ENCODE measurements at regions not wholly inside any gene's neighbourhood (a gene's known extent, or its start where the extent isn't known, plus 50 kb on each side); places are given as distances from the start of the nearest gene placed in this dataset.
A peak's percentile ranks its signal among the peaks of the same experiment; 100 is the strongest.

- DNase-seq, result no peak
Measured at GRCh38 chr18:72692086-72692485, 147.9 kb upstream of the CBLN2 start.

GRCh38 chr18:72687736-72688135 is 143.6 kb upstream of the CBLN2 start:
- DNase-seq, result no peak

GRCh38 chr18:72675394-72675793 is 131.3 kb upstream of the CBLN2 start:
- DNase-seq, result no peak

GRCh38 chr18:72674710-72675109 is 130.6 kb upstream of the CBLN2 start:
- DNase-seq, result no peak

- DNase-seq, result no peak
Measured at GRCh38 chr18:72673242-72673641, 129.1 kb upstream of the CBLN2 start.

- peak; percentile 1 to 3 for DNase-seq
Measured at GRCh38 chr18:72672364-72673184, 128.4 kb upstream of the CBLN2 start.

- DNase-seq, result no peak
Measured at GRCh38 chr18:72667932-72668331, 123.8 kb upstream of the CBLN2 start.

GRCh38 chr18:72652990-72653593 is 109.0 kb upstream of the CBLN2 start:
- DNase-seq, result peak; percentile 10 to 29

- no peak for DNase-seq
Measured at GRCh38 chr18:72651033-72651432, 106.9 kb upstream of the CBLN2 start.

- DNase-seq, result no peak
Measured at GRCh38 chr18:72648481-72648960, 104.4 kb upstream of the CBLN2 start.

GRCh38 chr18:72648079-72648478 is 103.9 kb upstream of the CBLN2 start:
- no peak for DNase-seq

- no peak for DNase-seq
Measured at GRCh38 chr18:72640557-72640956, 96.4 kb upstream of the CBLN2 start.

- DNase-seq, result no peak
Measured at GRCh38 chr18:72638376-72638775, 94.2 kb upstream of the CBLN2 start.

GRCh38 chr18:72637721-72638120 is 93.6 kb upstream of the CBLN2 start:
- no peak for DNase-seq

GRCh38 chr18:72637299-72637698 is 93.2 kb upstream of the CBLN2 start:
- no peak for DNase-seq

- no peak for DNase-seq
Measured at GRCh38 chr18:72636611-72637010, 92.5 kb upstream of the CBLN2 start.

- no peak for DNase-seq
Measured at GRCh38 chr18:72634500-72634899, 90.4 kb upstream of the CBLN2 start.

- no peak for DNase-seq
Measured at GRCh38 chr18:72630991-72631390, 86.8 kb upstream of the CBLN2 start.

GRCh38 chr18:72623444-72623843 is 79.3 kb upstream of the CBLN2 start:
- DNase-seq, result no peak

- DNase-seq, result no peak
Measured at GRCh38 chr18:72613534-72613930, 69.4 kb upstream of the CBLN2 start.

GRCh38 chr18:72612894-72613533 is 68.9 kb upstream of the CBLN2 start:
- DNase-seq, result no peak

- DNase-seq, result no peak
Measured at GRCh38 chr18:72605376-72605775, 61.2 kb upstream of the CBLN2 start.

GRCh38 chr18:72601944-72602343 is 57.8 kb upstream of the CBLN2 start:
- no peak for DNase-seq

GRCh38 chr18:72601481-72601880 is 57.3 kb upstream of the CBLN2 start:
- no peak for DNase-seq

Data from stimulated activated CD4-positive, alpha-beta T cell treated with anti-CD3 and anti-CD28 coated beads, Interleukin-2, amount 100 ng/mL, for 48 hours (primary cell).